Activated CD4-positive, alpha-beta T cell treated with anti-CD3 and anti-CD28 coated beads for 48 hours (primary cell): ENCODE measurements at regions not wholly inside any gene's neighbourhood (a gene's known extent, or its start where the extent isn't known, plus 50 kb on each side); places are given as distances from the start of the nearest gene placed in this dataset.

Experiments used
- DNase-seq: peaks from one replicate; pipeline ENCODE4 v3.0.0-alpha.2; 2020

DNA sequence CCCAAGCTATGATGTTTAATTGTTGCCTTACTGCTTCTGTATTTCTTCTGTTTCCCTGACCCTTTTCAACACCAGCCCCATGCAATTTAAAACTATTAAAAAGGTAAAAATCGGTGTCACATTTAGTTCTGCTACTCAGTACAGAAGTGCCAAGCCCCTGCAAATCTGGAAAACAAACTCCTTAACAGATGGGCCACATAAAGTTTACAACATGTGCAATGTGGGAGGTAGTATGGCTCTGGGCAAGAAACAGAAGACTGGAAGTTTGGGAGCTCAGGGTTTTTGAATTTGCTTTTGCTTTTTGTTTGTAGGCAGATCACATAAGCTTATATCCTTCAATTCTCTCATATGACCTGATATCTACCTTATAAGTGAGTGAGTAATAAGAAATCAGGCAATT lies 404.0 kb upstream of the ATP2B1 start:
- no peak for DNase-seq

DNA sequence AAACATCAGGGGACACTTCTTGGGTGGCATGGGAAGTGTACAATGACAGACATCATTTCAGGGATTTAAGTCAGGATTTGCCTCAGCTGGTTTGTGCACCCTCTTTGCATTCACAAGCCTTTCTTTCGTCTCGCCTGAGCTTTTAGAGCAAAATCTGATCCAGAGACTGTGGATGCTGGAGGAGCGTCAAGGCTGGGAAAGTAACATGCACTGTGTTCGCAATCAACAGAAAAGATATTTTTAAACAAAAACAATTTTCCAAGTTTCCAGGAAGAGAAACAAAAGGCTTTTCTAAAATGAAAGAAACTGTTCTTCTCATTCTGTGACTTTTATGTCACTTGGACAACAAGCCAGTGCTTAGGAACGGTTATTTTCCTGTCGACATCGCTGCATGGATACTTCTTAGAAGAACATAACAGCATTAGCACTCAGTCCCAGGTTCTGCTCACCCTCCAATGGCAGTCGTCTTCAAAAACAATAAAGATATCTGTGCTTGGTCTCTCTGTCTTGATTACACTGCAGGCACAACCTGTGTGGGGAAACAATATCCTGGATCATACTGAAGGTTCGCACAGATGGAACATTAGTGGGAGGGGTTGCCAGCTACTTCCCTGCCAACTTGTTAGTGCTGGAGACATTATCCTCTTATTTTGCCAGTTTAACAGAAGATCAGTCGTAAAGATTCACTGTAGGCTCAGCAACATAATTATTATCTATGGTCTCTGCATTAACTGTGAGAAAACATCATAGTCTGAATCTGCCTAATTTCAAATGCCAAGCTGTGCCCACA lies 403.3 kb upstream of the ATP2B1 start:
- DNase-seq: no peak

GRCh38 chr12:90106568-90106967 lies 397.9 kb upstream of the ATP2B1 start:
- no peak for DNase-seq

GRCh38 chr12:90102957-90103652 lies 394.5 kb upstream of the ATP2B1 start:
- peak; percentile 13 for DNase-seq

DNA sequence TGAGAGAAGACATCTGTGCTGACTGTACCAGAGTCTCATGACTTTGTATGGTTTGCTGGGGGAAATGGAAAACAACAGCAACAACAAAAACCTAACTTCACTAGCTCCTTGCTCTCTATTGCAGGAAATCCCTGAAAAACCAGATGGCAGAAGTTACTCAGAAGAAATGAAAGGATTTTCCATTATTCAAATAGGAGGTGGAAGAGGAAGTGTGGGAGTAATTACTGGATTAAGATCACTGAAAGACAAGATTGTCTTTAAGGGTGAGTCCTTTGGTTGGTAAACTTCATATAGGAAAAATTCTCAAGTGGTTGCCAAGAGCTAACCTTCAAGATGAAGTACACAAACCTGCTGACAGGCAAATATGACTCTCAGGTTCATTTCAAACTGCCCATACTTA lies 391.9 kb upstream of the ATP2B1 start:
- DNase-seq: no peak

DNA sequence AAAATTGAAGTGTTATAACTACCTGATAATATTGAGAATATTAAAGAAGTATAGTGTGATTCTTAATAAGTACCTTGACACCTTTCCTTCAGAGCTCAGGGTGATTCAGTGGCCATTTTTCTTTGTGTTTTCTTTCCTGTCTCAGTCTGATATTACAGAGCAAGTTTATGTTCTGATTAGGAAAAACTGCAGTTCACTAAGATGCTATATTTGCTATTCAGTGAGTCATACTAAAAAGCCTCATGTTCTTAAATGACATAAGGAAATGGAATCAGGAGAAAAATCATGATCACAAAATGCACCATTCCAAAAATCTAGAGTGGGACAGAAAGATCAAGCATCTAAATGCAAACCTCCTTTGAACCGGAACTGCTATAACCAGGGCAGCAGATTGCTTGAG lies 390.6 kb upstream of the ATP2B1 start:
- DNase-seq: no peak

- DNase-seq: no peak
These were observed 389.6 kb upstream of the ATP2B1 start for GRCh38 chr12:90098132-90098779.

GRCh38 chr12:90091809-90092208 lies 383.2 kb upstream of the ATP2B1 start:
- DNase-seq: no peak

- DNase-seq: peak; percentile 19
These were observed 382.5 kb upstream of the ATP2B1 start for GRCh38 chr12:90090929-90091651.

DNA sequence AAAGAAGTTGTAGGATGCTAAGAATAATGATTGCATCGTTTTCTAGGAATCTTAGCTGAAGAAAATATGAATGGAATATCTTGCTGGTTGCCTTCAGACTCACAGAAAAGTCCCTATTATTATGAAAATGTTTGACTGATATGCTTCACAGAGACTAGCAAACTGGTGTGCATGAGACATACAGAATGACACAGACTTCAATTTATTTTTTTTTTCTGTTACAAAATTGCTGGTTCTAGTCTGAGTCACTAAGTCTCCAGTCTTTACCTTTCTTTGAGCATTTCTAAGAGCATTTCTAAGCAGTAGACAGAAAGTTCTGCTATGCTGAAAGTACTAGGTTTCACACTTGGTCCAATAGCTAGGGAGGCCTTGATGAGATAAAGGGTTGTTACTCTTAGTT lies 377.6 kb upstream of the ATP2B1 start:
- DNase-seq: no peak

GRCh38 chr12:90085494-90086274 lies 377.0 kb upstream of the ATP2B1 start:
- no peak for DNase-seq

GRCh38 chr12:90084018-90084417 lies 375.4 kb upstream of the ATP2B1 start:
- DNase-seq: no peak

- no peak for DNase-seq
These were observed 372.0 kb upstream of the ATP2B1 start for GRCh38 chr12:90080616-90081015.

- no peak for DNase-seq
These were observed 371.0 kb upstream of the ATP2B1 start for GRCh38 chr12:90079529-90080210.

- no peak for DNase-seq
These were observed 369.7 kb upstream of the ATP2B1 start for GRCh38 chr12:90078344-90078743.

DNA sequence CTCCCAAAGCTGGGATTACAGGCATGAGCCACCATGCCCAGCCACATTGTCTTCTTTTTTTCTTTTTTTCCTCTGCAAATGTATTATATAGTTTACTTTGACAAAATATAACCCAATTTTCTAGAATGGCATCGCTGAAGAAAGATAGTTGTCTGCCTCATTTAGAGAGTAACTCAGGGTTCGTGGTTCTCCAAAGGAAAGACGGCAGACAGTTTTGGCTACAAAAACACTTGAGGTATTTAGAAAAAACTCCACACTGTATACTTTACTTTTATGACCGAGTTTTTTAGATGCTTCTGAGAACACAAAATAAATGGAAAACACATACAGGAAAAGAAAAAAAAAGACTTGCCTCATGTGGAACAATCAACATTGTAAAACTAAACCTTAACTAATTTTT lies 369.1 kb upstream of the ATP2B1 start:
- no peak for DNase-seq

DNA sequence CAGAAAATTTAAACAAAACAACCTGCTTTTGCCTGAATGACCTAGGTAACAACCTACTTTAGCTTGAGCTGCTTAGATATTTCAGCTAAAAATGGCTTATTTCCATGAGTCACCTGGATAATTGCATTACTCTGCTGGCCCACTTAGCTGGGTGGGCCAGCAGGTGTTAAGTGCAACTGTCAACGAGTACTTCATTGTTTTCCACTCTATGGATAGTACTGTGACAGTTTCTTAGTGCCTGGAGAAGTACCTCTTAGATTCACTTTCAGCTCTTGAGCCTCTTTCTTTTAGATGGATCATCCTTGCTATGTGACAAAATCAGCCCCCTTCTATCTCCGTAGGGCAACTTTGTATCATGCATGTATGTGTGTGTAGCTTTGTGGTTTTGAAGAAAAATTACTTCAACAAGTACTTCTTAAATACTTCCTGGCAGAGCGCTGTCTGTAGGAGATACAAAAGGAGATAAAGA lies 368.2 kb upstream of the ATP2B1 start:
- DNase-seq: no peak

- DNase-seq: no peak
These were observed 367.0 kb upstream of the ATP2B1 start for GRCh38 chr12:90075685-90076084.

- no peak for DNase-seq
These were observed 365.4 kb upstream of the ATP2B1 start for GRCh38 chr12:90074086-90074485.

GRCh38 chr12:90071996-90072395 lies 363.4 kb upstream of the ATP2B1 start:
- DNase-seq: no peak

DNA sequence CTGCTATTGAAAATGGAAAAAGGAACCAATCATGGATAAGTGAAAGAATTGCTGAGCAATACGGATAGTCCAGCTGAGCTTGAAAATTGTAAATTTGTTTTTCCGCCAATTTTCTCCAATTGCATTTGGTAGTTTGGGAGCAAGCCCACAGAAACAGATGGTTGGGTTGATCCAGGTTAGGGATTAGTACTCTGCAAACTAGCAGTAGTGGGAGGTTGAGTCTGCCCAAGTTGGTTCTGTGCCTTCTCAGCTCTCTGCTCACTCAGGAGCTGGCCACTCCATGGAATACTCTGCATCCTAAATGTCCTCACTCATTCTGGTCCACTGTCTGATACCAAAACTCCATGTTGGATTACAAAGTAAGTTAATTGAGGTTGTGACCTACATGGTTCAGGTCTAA lies 361.1 kb upstream of the ATP2B1 start:
- no peak for DNase-seq

GRCh38 chr12:90067791-90068190 lies 359.2 kb upstream of the ATP2B1 start:
- no peak for DNase-seq
